Chondrocyte (in vitro differentiated cells): ENCODE measurements at regions not wholly inside any gene's neighbourhood (a gene's known extent, or its start where the extent isn't known, plus 50 kb on each side); places are given as distances from the start of the nearest gene placed in this dataset.

Experiments
- DNase-seq: peaks from one replicate; pipeline ENCODE4 v3.0.0; 2021; ENCODE audit warnings: mixed read lengths, low spot score
- H3K27ac Mint-ChIP-seq: one replicate; pipeline ENCODE4 v1.8.0; 2021; ENCODE audit warnings: mild to moderate bottlenecking, moderate library complexity, mixed read lengths; ENCODE audit not compliant: unreplicated experiment
- H3K27me3 Mint-ChIP-seq: 2 replicates; pipeline ENCODE4 v1.8.0; 2021; ENCODE audit warnings: low read depth, mixed read lengths
- H3K36me3 Mint-ChIP-seq: 2 replicates; pipeline ENCODE4 v1.8.0; 2021; ENCODE audit warnings: low read depth, mixed read lengths
- H3K4me1 Mint-ChIP-seq: 2 replicates; pipeline ENCODE4 v1.8.0; 2021; ENCODE audit warnings: low read depth, mild to moderate bottlenecking, mixed read lengths
- H3K4me3 Mint-ChIP-seq: one replicate; pipeline ENCODE4 v1.8.0; 2021; ENCODE audit warnings: mild to moderate bottlenecking, moderate library complexity, mixed read lengths; ENCODE audit not compliant: unreplicated experiment
- H3K9me3 Mint-ChIP-seq: 2 replicates; pipeline ENCODE4 v1.8.0; 2021; ENCODE audit warnings: low read depth, mixed read lengths
- TF ChIP-seq, protein P1 (sequence below): fragments of 200-600 bp; sonication (generic); IDR thresholded peaks from 2 replicates; pipeline ENCODE4 v1.5.0; 2021; ENCODE audit warnings: antibody characterized with exemption, mild to moderate bottlenecking, moderate library complexity

DNA sequence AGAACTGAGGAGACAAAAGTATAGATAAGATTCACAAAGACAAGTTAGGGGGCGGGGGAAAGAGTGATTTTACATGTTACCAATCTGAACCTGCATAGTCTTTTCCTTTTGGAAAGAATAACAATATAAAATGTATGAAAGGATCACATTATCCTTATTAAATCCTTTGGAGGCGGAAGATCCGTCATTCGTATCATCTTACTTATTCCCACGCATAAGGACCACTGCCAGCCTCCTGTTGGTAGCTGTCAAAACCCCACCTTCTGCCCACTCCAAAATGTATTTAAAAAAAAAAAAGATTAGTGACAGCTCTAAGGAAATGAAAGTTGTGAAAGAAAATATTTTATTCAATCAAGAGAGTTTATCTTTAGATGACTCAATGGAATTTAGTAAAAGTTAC is 821.0 kb upstream of the CELF2 start:
- Mint-ChIP-seq H3K4me3 (no peak overlapping the region), H3K9me3 (no peaks in the 10 kb centered on the region), H3K36me3 (no peaks in the 10 kb centered on the region), H3K27me3 (peaks cover 2% of the 10 kb centered on the region), H3K4me1 (peaks cover 15% of the 10 kb centered on the region), H3K27ac (no peak overlapping the region)
- DNase-seq: no peak
- TF ChIP-seq, protein P1, sequence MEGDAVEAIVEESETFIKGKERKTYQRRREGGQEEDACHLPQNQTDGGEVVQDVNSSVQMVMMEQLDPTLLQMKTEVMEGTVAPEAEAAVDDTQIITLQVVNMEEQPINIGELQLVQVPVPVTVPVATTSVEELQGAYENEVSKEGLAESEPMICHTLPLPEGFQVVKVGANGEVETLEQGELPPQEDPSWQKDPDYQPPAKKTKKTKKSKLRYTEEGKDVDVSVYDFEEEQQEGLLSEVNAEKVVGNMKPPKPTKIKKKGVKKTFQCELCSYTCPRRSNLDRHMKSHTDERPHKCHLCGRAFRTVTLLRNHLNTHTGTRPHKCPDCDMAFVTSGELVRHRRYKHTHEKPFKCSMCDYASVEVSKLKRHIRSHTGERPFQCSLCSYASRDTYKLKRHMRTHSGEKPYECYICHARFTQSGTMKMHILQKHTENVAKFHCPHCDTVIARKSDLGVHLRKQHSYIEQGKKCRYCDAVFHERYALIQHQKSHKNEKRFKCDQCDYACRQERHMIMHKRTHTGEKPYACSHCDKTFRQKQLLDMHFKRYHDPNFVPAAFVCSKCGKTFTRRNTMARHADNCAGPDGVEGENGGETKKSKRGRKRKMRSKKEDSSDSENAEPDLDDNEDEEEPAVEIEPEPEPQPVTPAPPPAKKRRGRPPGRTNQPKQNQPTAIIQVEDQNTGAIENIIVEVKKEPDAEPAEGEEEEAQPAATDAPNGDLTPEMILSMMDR: no peak

DNA sequence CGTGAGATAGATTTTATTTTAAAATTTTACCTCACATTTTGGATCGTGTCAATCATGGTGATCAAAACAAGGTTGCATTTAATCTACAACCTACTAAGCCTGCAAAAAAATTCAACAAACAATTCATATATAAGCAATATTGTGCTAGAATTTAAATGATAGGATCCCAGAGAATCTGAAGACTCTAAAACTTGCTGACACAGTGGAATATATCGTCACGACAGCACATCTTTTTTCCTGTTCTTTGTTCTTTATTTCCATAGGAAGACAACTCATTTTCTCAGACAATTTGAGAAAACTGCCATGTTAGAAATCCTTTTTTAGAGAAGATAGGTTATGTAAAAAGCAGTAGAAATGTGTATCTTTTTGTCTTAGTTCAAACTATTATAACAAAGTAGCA is 820.2 kb upstream of the CELF2 start:
- Mint-ChIP-seq H3K4me1 (peaks cover 8% of the 10 kb centered on the region), H3K27me3 (peaks cover 2% of the 10 kb centered on the region), H3K36me3 (no peaks in the 10 kb centered on the region), H3K9me3 (no peaks in the 10 kb centered on the region), H3K27ac (no peak overlapping the region), H3K4me3 (no peak overlapping the region)
- TF ChIP-seq, protein P1: no peak
- DNase-seq: no peak

DNA sequence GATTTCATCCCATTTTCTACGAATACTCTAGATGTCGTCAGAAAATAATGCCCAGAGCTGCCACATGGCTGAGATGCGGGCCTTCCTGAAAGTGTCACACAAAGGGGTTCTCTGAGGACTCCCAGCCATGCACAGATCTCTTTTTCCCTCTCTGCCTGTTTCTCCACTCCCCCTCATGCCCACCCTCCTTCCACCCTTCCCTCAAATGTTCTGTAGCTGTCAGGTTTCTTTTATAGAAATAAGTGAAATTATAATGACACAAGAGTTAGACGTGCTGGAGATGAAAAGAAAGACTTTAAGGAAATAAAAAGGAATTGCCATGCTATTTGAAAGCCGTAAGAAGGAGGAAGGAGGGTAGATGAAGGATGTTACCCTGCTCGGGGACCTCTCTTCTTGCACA is 819.3 kb upstream of the CELF2 start:
- H3K9me3 Mint-ChIP-seq: peaks cover 6% of the 10 kb centered on the region
- H3K27ac Mint-ChIP-seq: no peak overlapping the region
- H3K27me3 Mint-ChIP-seq: peaks cover 2% of the 10 kb centered on the region

DNA sequence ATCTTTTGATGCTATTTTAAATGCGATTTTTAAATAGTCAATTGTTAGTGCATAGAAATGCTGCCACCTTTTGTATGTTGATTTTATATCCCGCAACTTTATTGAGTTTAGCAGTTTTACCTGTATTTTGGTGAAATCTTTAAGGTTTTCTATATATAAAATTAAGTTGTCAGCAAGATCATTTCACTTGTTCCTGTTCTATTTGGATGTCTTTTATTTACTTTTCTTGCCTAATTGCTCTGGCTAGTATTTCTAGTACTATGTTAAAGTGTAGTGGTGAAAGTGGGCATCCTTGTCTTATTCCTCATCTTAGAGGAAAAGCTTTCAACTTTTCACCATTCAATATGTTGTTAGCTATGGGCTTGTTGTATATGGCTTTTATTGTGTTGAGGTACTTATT is 813.3 kb upstream of the CELF2 start:
- no peak overlapping the region for H3K4me3 Mint-ChIP-seq
- peaks cover 19% of the 10 kb centered on the region for H3K9me3 Mint-ChIP-seq
- H3K27me3 Mint-ChIP-seq: peaks cover 2% of the 10 kb centered on the region
- H3K27ac Mint-ChIP-seq: no peak overlapping the region
- DNase-seq: no peak
- TF ChIP-seq, protein P1: no peak
- peaks cover 2% of the 10 kb centered on the region for H3K36me3 Mint-ChIP-seq
- peaks cover 4% of the 10 kb centered on the region for H3K4me1 Mint-ChIP-seq

More for the DNA sequence above, 819.3 kb upstream of the CELF2 start:
- TF ChIP-seq, protein P1: no peak
- H3K4me3 Mint-ChIP-seq: no peak overlapping the region
- peaks cover 8% of the 10 kb centered on the region for H3K4me1 Mint-ChIP-seq
- DNase-seq: no peak
- H3K36me3 Mint-ChIP-seq: no peaks in the 10 kb centered on the region

DNA sequence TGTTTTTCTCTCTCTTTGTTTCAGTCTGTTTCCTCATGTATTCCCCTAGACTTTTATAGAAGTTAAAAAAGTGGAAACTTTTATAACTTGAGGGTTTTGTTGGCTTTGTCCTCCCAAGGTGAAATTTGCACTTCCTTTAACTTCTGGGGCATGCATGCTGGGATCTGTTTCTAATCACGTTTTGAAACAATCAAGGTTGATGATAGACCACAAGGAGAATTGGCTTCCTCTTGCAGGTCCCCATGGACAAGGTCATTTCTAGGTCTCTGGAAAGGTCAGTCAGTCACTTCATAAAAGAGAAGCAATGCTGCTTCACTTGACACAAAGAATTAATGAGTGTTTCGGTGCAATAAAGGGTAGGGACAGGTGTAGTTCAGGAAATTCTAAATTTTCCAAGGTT is 811.8 kb upstream of the CELF2 start:
- peaks cover 2% of the 10 kb centered on the region for H3K36me3 Mint-ChIP-seq
- no peak overlapping the region for H3K4me3 Mint-ChIP-seq

More for the DNA sequence above, 811.8 kb upstream of the CELF2 start:
- H3K9me3 Mint-ChIP-seq: peaks cover 19% of the 10 kb centered on the region
- H3K27me3 Mint-ChIP-seq: no peaks in the 10 kb centered on the region
- no peak overlapping the region for H3K27ac Mint-ChIP-seq
- TF ChIP-seq, protein P1: no peak
- H3K4me1 Mint-ChIP-seq: peaks cover 4% of the 10 kb centered on the region
- DNase-seq: no peak
